DOHH2 (cell line): ENCODE measurements at regions not wholly inside any gene's neighbourhood (a gene's known extent, or its start where the extent isn't known, plus 50 kb on each side); places are given as distances from the start of the nearest gene placed in this dataset.

Experiments used
- EZH2phosphoT487 ChIP-seq: fragments of 200-600 bp; sonication (generic); IDR thresholded peaks from 2 replicates; pipeline ENCODE4 v1.6.1; 2017; ENCODE audit warnings: borderline replicate concordance, mild to moderate bottlenecking, antibody characterized with exemption, low read length, moderate library complexity, mixed read lengths
- TF ChIP-seq, protein P1 (sequence below): fragments of 200-600 bp; sonication (generic); IDR thresholded peaks from one replicate; pipeline ENCODE4 v1.5.1; 2014; ENCODE audit warnings: antibody characterized with exemption, mild to moderate bottlenecking, low read depth, low read length; ENCODE audit not compliant: poor library complexity, severe bottlenecking

DNA sequence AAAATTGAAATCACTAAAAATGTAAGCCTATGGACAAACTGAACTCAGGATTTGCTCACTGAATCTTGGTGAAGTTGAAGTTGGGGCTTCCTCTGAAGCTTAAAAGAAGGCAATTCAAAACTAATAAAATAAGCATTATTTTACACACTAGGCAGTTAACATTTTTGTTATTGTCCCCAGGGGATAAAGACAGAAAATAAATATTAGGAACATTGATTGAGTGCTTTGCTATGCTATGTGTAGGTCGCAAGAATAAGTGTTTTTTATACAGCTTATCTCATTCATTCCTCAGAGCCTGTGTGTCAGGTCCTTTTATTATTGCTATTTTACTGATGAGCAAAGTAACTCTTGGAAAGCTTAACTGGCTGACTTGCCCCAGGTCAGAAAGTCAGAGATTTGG, 82.2 kb downstream of the ZNF608 start:
- TF ChIP-seq, protein P1, sequence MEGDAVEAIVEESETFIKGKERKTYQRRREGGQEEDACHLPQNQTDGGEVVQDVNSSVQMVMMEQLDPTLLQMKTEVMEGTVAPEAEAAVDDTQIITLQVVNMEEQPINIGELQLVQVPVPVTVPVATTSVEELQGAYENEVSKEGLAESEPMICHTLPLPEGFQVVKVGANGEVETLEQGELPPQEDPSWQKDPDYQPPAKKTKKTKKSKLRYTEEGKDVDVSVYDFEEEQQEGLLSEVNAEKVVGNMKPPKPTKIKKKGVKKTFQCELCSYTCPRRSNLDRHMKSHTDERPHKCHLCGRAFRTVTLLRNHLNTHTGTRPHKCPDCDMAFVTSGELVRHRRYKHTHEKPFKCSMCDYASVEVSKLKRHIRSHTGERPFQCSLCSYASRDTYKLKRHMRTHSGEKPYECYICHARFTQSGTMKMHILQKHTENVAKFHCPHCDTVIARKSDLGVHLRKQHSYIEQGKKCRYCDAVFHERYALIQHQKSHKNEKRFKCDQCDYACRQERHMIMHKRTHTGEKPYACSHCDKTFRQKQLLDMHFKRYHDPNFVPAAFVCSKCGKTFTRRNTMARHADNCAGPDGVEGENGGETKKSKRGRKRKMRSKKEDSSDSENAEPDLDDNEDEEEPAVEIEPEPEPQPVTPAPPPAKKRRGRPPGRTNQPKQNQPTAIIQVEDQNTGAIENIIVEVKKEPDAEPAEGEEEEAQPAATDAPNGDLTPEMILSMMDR = no peak
- TF ChIP-seq EZH2phosphoT487 = no peak
